ENCODE measurements at regions not wholly inside any gene's neighbourhood (a gene's known extent, or its start where the extent isn't known, plus 50 kb on each side); places are given as distances from the start of the nearest gene placed in this dataset.

DNA sequence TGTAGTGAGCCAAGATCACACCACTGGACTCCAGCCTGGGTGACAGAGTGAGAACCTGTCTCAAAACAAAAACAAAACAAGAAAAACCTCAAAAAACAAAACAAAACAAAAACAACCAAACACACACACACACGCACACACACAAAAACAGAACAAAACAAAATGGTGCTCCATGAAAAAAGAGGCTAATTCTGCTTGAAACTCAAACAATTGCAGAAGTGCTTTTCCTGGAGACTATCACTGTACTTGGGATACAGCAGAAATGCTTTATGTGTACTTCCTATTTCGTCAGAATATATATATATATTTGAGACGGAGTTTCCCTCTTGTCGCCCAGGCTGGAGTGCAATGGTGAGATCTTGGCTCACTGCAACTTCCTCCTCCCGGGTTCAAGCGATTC is 49.9 kb upstream of the HSPA9 start:
- Histone ChIP-seq H3K4me3 (ENCODE audit: low read length) (no peak overlapping the region), H3K9me2 (ENCODE audit: insufficient read depth, low read length) (no peaks in the 10 kb centered on the region), H3K9me3 (ENCODE audit: low read length) (no peaks in the 10 kb centered on the region), H3K79me2 (replicated peaks; ENCODE audit: insufficient read depth, low read length) (no peaks in the 10 kb centered on the region), H3K27me3 (ENCODE audit: insufficient read depth, low read depth, low read length) (no peaks in the 10 kb centered on the region), H2AFZ (ENCODE audit: low read depth, low read length) (no peak overlapping the region), H3F3A (ENCODE audit: insufficient read depth, low read length, poor library complexity, severe bottlenecking) (no peaks in the 10 kb centered on the region), H3K27ac (ENCODE audit: low read length) (no peak overlapping the region), H3K4me2 (ENCODE audit: low read length) (no peak overlapping the region), H4K20me1 (ENCODE audit: insufficient read depth) (no peaks in the 10 kb centered on the region), H3K36me3 (ENCODE audit: insufficient read depth, low read length) (no peaks in the 10 kb centered on the region), H3K9ac (ENCODE audit: low read length) (no peak overlapping the region)
- TF ChIP-seq RAD21 (conservative IDR thresholded peaks at IDR 0.05) (no peak), EP300 (conservative IDR thresholded peaks at IDR 0.05; ENCODE audit: poor library complexity, severe bottlenecking) (no peak), POLR2AphosphoS5 (IDR thresholded peaks at IDR 0.05) (no peak), TAF1 (IDR thresholded peaks at IDR 0.05; ENCODE audit: low read depth) (no peak), SMC3 (conservative IDR thresholded peaks at IDR 0.05; ENCODE audit: poor library complexity) (no peak)
- TF ChIP-seq, protein P1, sequence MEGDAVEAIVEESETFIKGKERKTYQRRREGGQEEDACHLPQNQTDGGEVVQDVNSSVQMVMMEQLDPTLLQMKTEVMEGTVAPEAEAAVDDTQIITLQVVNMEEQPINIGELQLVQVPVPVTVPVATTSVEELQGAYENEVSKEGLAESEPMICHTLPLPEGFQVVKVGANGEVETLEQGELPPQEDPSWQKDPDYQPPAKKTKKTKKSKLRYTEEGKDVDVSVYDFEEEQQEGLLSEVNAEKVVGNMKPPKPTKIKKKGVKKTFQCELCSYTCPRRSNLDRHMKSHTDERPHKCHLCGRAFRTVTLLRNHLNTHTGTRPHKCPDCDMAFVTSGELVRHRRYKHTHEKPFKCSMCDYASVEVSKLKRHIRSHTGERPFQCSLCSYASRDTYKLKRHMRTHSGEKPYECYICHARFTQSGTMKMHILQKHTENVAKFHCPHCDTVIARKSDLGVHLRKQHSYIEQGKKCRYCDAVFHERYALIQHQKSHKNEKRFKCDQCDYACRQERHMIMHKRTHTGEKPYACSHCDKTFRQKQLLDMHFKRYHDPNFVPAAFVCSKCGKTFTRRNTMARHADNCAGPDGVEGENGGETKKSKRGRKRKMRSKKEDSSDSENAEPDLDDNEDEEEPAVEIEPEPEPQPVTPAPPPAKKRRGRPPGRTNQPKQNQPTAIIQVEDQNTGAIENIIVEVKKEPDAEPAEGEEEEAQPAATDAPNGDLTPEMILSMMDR (IDR thresholded peaks at IDR 0.05; ENCODE audit: poor library complexity, severe bottlenecking): no peak
- TF ChIP-seq, protein P2, sequence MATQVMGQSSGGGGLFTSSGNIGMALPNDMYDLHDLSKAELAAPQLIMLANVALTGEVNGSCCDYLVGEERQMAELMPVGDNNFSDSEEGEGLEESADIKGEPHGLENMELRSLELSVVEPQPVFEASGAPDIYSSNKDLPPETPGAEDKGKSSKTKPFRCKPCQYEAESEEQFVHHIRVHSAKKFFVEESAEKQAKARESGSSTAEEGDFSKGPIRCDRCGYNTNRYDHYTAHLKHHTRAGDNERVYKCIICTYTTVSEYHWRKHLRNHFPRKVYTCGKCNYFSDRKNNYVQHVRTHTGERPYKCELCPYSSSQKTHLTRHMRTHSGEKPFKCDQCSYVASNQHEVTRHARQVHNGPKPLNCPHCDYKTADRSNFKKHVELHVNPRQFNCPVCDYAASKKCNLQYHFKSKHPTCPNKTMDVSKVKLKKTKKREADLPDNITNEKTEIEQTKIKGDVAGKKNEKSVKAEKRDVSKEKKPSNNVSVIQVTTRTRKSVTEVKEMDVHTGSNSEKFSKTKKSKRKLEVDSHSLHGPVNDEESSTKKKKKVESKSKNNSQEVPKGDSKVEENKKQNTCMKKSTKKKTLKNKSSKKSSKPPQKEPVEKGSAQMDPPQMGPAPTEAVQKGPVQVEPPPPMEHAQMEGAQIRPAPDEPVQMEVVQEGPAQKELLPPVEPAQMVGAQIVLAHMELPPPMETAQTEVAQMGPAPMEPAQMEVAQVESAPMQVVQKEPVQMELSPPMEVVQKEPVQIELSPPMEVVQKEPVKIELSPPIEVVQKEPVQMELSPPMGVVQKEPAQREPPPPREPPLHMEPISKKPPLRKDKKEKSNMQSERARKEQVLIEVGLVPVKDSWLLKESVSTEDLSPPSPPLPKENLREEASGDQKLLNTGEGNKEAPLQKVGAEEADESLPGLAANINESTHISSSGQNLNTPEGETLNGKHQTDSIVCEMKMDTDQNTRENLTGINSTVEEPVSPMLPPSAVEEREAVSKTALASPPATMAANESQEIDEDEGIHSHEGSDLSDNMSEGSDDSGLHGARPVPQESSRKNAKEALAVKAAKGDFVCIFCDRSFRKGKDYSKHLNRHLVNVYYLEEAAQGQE (IDR thresholded peaks at IDR 0.05; ENCODE audit: borderline replicate concordance): no peak

Measured in neural cell (in vitro differentiated cells).